NCI-H146 (cell line): ENCODE measurements at regions not wholly inside any gene's neighbourhood (a gene's known extent, or its start where the extent isn't known, plus 50 kb on each side); places are given as distances from the start of the nearest gene placed in this dataset.
"Not testable (repeated sequence)": the region's sequence is repeated elsewhere in the genome, so short reads cannot be mapped to it uniquely, and the experiment has no call there.

Experiments used
- DNase-seq: peaks from one replicate; lab custom pipeline; 2025; lab: John Stamatoyannopoulos, UW

GRCh38 chr4:189613207-189613606 lies 327.5 kb upstream of the FRG1 start:
- DNase-seq, result no peak

- DNase-seq, result no peak
Measured at GRCh38 chr4:189615217-189615663, 325.4 kb upstream of the FRG1 start.

- DNase-seq, result not testable (repeated sequence)
Measured at GRCh38 chr4:189617741-189618140, 322.9 kb upstream of the FRG1 start.

GRCh38 chr4:189619441-189620250 lies 321.0 kb upstream of the FRG1 start:
- not testable (repeated sequence) for DNase-seq

GRCh38 chr4:189622574-189622973 lies 318.1 kb upstream of the FRG1 start:
- not testable (repeated sequence) for DNase-seq

GRCh38 chr4:189627041-189627440 lies 313.6 kb upstream of the FRG1 start:
- DNase-seq, result not testable (repeated sequence)

GRCh38 chr4:189629733-189630132 lies 310.9 kb upstream of the FRG1 start:
- DNase-seq, result not testable (repeated sequence)

- DNase-seq, result not testable (repeated sequence)
Measured at GRCh38 chr4:189630913-189631567, 309.6 kb upstream of the FRG1 start.

- not testable (repeated sequence) for DNase-seq
Measured at GRCh38 chr4:189631568-189631916, 309.1 kb upstream of the FRG1 start.

GRCh38 chr4:189650436-189650835 lies 290.2 kb upstream of the FRG1 start:
- not testable (repeated sequence) for DNase-seq

- DNase-seq, result not testable (repeated sequence)
Measured at GRCh38 chr4:189653130-189653653, 287.5 kb upstream of the FRG1 start.

GRCh38 chr4:189653983-189654382 lies 286.7 kb upstream of the FRG1 start:
- DNase-seq, result not testable (repeated sequence)

- not testable (repeated sequence) for DNase-seq
Measured at GRCh38 chr4:189654396-189654795, 286.3 kb upstream of the FRG1 start.

- DNase-seq, result not testable (repeated sequence)
Measured at GRCh38 chr4:189655817-189656216, 284.9 kb upstream of the FRG1 start.

GRCh38 chr4:189656641-189657040 lies 284.0 kb upstream of the FRG1 start:
- no peak for DNase-seq

- not testable (repeated sequence) for DNase-seq
Measured at GRCh38 chr4:189658259-189658658, 282.4 kb upstream of the FRG1 start.

- not testable (repeated sequence) for DNase-seq
Measured at GRCh38 chr4:189658831-189659230, 281.8 kb upstream of the FRG1 start.

- DNase-seq, result no peak
Measured at GRCh38 chr4:189659287-189659686, 281.4 kb upstream of the FRG1 start.

- no peak for DNase-seq
Measured at GRCh38 chr4:189660722-189661360, 279.8 kb upstream of the FRG1 start.

- DNase-seq, result no peak
Measured at GRCh38 chr4:189664693-189665250, 275.9 kb upstream of the FRG1 start.

GRCh38 chr4:189665712-189666305 lies 274.9 kb upstream of the FRG1 start:
- DNase-seq, result not testable (repeated sequence)

GRCh38 chr4:189667386-189667785 lies 273.3 kb upstream of the FRG1 start:
- DNase-seq, result not testable (repeated sequence)
